Epithelial cell of proximal tubule (primary cell): ENCODE measurements at regions not wholly inside any gene's neighbourhood (a gene's known extent, or its start where the extent isn't known, plus 50 kb on each side); places are given as distances from the start of the nearest gene placed in this dataset.
A peak's percentile ranks its signal among the peaks of the same experiment; 100 is the strongest.

Source experiments
- DNase-seq: peaks from one replicate; pipeline ENCODE4 v3.0.0-alpha.2; 2011; ENCODE audit warnings: low read depth
- H3K4me3 ChIP-seq: 2 replicates; pipeline ENCODE4 v1.5.1; 2011; ENCODE audit warnings: low read depth, mild to moderate bottlenecking, low read length
- TF ChIP-seq, protein P1 (sequence below): conservative IDR thresholded peaks from 2 replicates; pipeline ENCODE4 v1.5.1; 2012; ENCODE audit warnings: low read depth, mild to moderate bottlenecking, low read length

DNA sequence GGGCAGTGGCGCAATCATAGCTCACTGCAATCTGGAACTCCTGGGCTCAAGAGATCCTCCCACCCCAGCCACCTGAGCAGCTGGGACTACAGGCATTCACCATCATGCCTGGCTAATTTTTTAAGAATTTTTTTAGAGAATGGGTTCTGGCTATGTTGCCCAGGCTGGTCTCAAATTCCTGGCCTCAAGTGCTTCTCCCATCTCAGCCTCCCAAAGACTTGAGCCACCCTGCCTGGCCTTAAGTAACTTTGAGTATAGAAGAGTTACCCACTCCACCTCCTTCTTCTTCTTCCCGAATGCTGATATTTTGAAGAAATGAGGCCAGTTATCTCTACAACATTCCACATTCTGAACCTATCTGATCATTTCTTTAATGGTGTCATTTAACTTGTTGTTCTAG is 72.4 kb upstream of the WWC2 start:
- DNase-seq, result no peak
- TF ChIP-seq, protein P1, sequence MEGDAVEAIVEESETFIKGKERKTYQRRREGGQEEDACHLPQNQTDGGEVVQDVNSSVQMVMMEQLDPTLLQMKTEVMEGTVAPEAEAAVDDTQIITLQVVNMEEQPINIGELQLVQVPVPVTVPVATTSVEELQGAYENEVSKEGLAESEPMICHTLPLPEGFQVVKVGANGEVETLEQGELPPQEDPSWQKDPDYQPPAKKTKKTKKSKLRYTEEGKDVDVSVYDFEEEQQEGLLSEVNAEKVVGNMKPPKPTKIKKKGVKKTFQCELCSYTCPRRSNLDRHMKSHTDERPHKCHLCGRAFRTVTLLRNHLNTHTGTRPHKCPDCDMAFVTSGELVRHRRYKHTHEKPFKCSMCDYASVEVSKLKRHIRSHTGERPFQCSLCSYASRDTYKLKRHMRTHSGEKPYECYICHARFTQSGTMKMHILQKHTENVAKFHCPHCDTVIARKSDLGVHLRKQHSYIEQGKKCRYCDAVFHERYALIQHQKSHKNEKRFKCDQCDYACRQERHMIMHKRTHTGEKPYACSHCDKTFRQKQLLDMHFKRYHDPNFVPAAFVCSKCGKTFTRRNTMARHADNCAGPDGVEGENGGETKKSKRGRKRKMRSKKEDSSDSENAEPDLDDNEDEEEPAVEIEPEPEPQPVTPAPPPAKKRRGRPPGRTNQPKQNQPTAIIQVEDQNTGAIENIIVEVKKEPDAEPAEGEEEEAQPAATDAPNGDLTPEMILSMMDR, result no peak
- no peak overlapping the region for H3K4me3 ChIP-seq

DNA sequence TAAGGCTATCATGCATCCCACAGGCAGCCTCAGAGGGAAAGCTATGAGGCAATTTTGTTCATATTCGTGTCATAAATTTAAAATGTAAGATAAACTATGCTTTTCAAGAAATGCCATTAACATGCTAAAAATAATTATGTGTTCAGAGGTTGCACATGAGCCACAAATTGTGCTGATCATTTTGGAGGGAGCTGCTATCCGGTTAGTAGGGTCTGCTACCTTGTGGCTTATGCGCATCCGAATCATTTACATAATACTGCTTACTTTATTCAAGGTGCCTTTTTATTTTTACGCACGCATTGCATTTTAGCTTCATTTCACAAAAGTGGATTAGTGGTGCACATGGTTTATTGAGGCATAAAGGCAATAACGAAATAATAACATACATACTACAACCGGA is 76.4 kb upstream of the WWC2 start:
- TF ChIP-seq, protein P1, result no peak
- DNase-seq, result no peak
- H3K4me3 ChIP-seq, result no peak overlapping the region

DNA sequence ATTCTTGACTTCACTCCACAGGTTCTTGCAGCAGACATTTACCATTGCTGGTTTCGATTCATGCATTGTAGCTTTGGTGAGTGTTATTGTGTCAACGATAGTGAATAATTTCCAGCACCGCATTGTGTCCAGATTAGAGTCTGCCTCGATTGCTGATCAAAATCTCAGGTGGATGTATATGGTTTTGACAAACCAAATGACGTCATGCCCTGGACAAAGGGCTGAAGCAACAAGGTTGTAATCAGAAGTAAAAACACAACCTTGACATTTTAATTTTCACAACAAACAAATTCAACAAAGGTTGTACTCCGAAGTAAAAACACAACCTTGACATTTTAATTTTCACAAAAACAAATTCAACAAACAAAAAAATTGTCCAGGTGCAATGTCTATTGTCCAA is 81.1 kb upstream of the WWC2 start:
- DNase-seq, result no peak
- TF ChIP-seq, protein P1, result no peak
- no peak overlapping the region for H3K4me3 ChIP-seq

DNA sequence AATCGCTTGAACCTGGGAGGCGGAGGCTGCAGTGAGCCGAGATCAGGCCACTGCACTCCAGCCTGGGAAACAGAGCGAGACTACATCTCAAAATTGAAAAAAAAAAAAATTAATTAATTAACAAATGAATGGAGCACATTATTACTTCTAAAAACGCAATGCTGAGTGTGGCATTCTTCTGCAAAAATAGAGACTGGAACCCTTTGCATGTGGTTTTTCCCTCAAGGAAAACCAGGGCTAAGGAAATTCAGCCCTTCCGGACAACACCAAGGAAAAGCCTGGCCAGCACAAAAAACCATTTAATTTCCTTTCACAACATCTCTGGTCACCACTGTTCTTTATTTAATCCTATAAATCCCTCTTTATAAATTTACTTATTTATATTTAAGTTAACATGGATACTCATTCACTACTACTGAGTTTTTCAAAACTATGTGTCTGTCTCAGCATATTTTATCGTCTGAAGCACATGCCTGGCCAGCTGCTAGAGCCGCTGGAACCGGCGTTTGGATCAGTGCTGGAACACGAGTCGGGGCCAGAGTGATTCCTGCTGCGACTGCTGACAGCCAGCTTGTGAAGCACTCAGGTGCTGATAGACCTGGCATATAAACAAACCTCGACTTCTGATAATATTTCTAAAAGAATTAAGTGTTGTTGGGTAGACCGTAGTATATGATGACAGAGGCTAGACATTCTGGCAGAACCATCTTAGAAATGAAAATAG is 84.5 kb upstream of the WWC2 start:
- DNase-seq, result no peak
- H3K4me3 ChIP-seq, result no peak overlapping the region
- TF ChIP-seq, protein P1, result no peak

GRCh38 chr4:183013730-183014002 is 85.4 kb upstream of the WWC2 start:
- DNase-seq, result no peak
- TF ChIP-seq, protein P1, result no peak
- peak overlapping the region; percentile 16 for H3K4me3 ChIP-seq

DNA sequence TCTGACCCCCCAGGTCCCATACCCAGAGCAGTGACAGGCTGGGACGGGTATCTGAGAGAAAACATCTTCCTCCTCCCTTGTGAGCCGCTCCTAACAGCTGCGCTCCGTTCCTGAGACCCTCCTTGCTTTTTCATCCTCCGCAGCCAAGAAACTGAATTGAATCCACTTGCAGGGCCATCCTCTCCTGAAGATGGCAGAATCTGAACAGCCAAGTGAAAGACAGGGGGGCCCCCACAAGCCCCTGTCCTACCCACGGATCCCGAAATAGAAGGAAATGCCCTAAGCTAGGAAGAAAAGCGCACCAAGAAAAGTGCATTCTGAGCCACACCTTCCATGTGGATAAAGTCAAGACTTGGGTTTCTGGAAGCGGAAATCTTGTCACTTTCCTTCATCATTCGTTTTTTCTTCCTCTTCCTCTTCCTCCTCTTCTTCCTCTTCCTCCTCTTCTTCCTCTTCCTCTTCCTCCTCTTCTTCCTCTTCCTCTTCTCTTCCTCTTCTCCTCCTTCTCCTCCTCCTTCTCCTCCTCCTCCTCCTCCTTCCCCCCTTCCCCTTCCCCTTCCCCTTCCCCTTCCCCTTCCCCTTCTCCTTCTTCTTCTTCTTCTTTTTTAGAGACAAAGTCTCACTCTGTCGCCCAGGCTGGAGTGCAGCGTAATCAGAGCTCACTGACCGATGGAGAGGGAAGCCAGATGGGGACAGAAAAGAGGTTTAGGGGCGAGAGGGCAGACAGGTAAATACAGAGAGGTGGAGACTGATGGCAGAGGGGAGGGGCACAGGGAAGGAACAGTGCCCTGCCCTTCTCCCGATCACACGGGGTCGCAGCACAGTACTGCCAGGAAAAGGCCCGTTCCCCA is 86.0 kb upstream of the WWC2 start:
- DNase-seq, result no peak
- TF ChIP-seq, protein P1, result peak; percentile 53

More for the DNA sequence above, 86.0 kb upstream of the WWC2 start:
- peak overlapping the region; percentile 21 for H3K4me3 ChIP-seq
